ES-I3 (cell line): ENCODE measurements at regions not wholly inside any gene's neighbourhood (a gene's known extent, or its start where the extent isn't known, plus 50 kb on each side); places are given as distances from the start of the nearest gene placed in this dataset.
A peak's percentile ranks its signal among the peaks of the same experiment; 100 is the strongest.
"Not testable (repeated sequence)": the region's sequence is repeated elsewhere in the genome, so short reads cannot be mapped to it uniquely, and the experiment has no call there.

Experiments used
- H3K36me3 ChIP-seq: 2 replicates; pipeline ENCODE4 v1.6.1; 2013; ENCODE audit warnings: mild to moderate bottlenecking, low read length, control low read depth, moderate library complexity; ENCODE audit not compliant: insufficient read depth
- H3K4me1 ChIP-seq: 2 replicates; pipeline ENCODE4 v1.6.1; 2013; ENCODE audit warnings: mild to moderate bottlenecking, control low read depth, low read length; ENCODE audit not compliant: insufficient read depth
- H3K9ac ChIP-seq: 2 replicates; pipeline ENCODE4 v1.6.1; 2013; ENCODE audit warnings: low read depth, mild to moderate bottlenecking, low read length, moderate library complexity
- H3K9me3 ChIP-seq: 2 replicates; pipeline ENCODE4 v1.6.1; 2013; ENCODE audit warnings: mild to moderate bottlenecking, low read length, moderate library complexity; ENCODE audit not compliant: control insufficient read depth, insufficient read depth

DNA sequence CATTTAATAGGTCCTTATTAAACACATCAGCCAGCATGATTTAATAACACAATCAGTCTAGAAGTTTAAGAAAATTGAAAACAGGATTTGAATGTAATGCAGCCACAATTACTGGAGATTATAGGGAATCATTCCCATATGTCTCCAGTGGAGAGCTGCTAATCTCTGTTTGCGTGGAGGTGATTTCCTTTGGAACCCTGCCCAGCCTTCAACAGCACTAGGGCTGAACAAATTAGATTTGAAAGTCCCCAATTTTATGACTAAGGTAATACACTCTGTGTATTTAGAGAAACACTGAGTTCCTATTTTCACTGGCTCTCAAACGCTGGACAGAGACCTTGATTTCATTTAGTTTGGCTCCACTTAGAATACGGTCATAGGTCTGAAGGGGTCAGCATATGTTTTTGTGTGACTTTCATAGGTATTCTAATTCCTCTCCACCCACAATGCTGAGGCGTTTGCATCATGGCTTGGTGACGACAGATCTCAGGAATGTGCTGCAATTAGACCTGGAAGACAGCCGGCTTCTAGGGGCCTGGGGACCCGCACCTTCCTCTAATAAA lies 508.3 kb downstream of the EBF1 start:
- Histone ChIP-seq H3K4me1 (peaks cover 21% of the 10 kb centered on the region), H3K9me3 (no peaks in the 10 kb centered on the region), H3K36me3 (no peaks in the 10 kb centered on the region), H3K9ac (peak overlapping the region; percentile 24; the same call in 1 of the 2 replicates)

DNA sequence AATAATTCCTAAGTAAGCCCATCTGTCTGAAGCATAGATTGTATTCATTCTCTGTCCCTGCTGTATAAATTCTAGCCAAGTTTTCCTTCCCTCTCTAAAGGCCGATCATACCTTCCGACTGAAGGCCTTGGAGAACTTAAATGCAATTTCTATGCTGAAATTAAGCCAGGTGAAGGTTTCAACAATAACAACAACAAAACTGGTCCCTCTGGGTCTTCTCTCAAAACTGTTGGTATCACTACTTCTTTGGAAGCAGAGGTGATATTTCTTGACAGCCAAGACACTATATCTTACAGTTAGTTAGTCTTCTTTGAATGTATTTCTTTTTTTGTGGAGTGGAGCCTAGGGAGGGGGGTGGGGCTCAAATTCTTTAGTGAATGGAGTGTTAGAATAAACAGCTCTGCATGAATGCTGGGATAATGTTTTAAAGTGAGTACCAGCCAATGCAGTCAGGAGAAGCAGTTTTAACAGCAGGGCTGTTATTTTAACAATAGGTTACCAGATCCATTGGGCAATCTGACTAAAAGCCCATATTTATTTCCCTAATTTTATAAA lies 508.9 kb downstream of the EBF1 start:
- H3K36me3 ChIP-seq: no peaks in the 10 kb centered on the region
- no peaks in the 10 kb centered on the region for H3K9me3 ChIP-seq
- no peak overlapping the region for H3K9ac ChIP-seq
- peaks cover 21% of the 10 kb centered on the region for H3K4me1 ChIP-seq

DNA sequence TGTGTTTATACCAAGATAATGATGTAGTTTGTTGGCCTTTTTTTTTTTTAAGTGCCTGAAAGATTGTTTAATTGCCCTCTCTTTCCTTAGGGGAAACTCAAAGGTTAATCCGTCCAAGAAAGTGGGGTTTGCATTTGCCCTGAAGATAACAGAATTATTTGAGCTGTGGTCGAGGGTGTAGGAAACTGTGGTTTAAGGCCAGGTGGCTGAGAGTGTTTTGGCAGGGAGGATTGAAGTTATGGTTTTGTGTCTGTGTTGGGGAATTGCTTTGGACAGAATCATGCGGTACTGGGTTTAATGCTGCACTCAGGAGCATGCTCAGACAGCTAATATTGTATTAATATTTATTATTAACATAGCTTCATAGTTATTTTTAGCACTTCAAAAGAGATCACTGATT lies 509.8 kb downstream of the EBF1 start:
- Histone ChIP-seq H3K4me1 (peaks cover 21% of the 10 kb centered on the region), H3K9ac (no peak overlapping the region), H3K36me3 (no peaks in the 10 kb centered on the region), H3K9me3 (no peaks in the 10 kb centered on the region)

DNA sequence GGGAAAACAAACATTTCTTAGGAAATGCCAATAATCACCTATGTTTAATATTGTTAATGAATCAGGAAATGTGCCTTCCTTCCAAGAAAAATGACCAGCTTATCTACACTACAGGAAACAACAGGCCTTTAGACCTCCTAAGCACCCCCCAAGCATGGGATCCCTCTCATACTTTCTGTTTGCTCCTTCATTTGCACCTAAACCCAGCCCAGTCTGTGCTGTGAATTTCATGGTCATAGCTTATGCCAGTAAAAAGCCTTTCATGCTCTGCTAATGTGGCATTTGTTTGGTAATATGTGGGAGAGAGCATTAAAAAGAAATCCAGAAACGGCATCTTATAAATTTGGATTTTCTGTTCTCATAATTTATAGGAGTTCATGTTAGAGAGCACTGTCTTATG lies 511.1 kb downstream of the EBF1 start:
- H3K36me3 ChIP-seq: no peaks in the 10 kb centered on the region
- H3K4me1 ChIP-seq: peaks cover 21% of the 10 kb centered on the region
- no peaks in the 10 kb centered on the region for H3K9me3 ChIP-seq
- no peak overlapping the region for H3K9ac ChIP-seq

GRCh38 chr5:158586054-158586453 lies 513.7 kb downstream of the EBF1 start:
- H3K9ac ChIP-seq: no peak overlapping the region
- peaks cover 12% of the 10 kb centered on the region; the same call in 1 of the 2 replicates for H3K4me1 ChIP-seq
- H3K36me3 ChIP-seq: no peaks in the 10 kb centered on the region
- H3K9me3 ChIP-seq: no peaks in the 10 kb centered on the region

DNA sequence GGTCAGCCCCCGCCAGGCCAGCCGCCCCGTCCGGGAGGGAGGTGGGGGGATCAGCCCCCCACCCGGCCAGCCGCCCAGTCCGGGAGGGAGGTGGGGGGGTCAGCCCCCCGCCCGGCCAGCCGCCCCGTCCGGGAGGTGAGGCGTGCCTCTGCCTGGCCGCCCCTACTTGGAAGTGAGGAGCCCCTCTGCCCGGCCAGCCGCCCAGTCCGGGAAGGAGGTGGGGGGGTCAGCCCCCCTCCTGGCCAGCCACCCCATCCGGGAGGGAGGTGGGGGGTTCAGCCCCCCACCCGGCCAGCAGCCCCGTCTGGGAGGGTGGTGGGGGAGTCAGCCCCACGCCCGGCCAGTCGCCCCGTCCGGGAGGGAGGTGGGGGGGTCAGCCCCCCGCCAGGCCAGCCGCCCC lies 517.0 kb downstream of the EBF1 start:
- H3K9me3 ChIP-seq, H3K4me1 ChIP-seq, H3K36me3 ChIP-seq, H3K9ac ChIP-seq: not testable (repeated sequence)

GRCh38 chr5:158573829-158574228 lies 525.9 kb downstream of the EBF1 start:
- Histone ChIP-seq H3K9me3 (no peaks in the 10 kb centered on the region), H3K4me1 (0 out of 2 replicates have a peak, but pooled peaks cover 6% of the 10 kb centered on the region), H3K9ac (no peak overlapping the region), H3K36me3 (no peaks in the 10 kb centered on the region)

GRCh38 chr5:158570502-158570901 lies 529.2 kb downstream of the EBF1 start:
- Histone ChIP-seq H3K9ac (no peak overlapping the region), H3K4me1 (0 out of 2 replicates have a peak, but pooled peaks cover 6% of the 10 kb centered on the region), H3K9me3 (0 out of 2 replicates have a peak, but pooled peaks cover 8% of the 10 kb centered on the region), H3K36me3 (no peaks in the 10 kb centered on the region)

GRCh38 chr5:158569534-158569933 lies 530.2 kb downstream of the EBF1 start:
- Histone ChIP-seq H3K9ac (no peak overlapping the region), H3K9me3 (0 out of 2 replicates have a peak, but pooled peaks cover 8% of the 10 kb centered on the region), H3K36me3 (no peaks in the 10 kb centered on the region), H3K4me1 (0 out of 2 replicates have a peak, but pooled peaks cover 6% of the 10 kb centered on the region)

DNA sequence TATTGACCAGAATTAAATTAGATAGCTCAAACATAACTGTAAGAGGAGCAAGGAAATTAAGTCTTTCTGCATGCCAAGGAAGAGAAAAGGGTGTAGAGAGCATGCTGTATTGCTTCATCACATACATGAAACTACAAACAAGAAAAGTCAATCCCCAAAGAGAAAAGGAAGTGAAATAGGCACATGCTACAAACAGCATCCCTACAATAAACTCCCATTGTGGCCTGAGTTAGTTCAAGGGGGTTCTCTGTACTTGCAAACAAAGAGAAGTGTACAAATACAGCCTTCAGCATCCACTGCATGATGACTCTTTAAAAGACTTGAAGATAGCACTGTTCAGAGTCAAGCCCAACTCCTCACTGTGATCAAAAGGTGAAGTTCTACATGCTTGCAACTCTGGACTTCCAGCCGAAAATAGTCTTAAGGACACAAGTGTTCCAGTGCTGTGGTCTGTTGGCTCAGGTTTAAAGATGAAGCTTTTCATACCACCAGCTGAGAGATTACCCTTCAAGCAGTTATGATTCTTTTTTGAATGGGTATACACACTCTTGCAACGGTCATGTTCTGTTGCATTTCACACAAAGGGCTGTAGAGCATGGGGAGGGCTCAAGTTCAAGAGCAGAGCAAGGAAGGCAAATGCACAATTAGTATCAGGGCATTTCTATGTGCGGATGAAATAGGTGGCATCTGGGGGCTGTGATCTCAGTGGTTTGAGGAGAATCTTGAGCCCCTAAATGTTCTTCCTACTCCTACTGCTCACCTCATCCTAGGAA lies 534.5 kb downstream of the EBF1 start:
- 0 out of 2 replicates have a peak, but pooled peaks cover 3% of the 10 kb centered on the region for H3K36me3 ChIP-seq
- 0 out of 2 replicates have a peak, but pooled peaks cover 8% of the 10 kb centered on the region for H3K9me3 ChIP-seq
- no peak overlapping the region for H3K9ac ChIP-seq
- peaks cover 4% of the 10 kb centered on the region; the same call in 1 of the 2 replicates for H3K4me1 ChIP-seq

GRCh38 chr5:158563760-158564390 lies 535.8 kb downstream of the EBF1 start:
- Histone ChIP-seq H3K9ac (no peak overlapping the region), H3K4me1 (no peaks in the 10 kb centered on the region; the same call in 1 of the 2 replicates), H3K9me3 (0 out of 2 replicates have a peak, but pooled peaks cover 8% of the 10 kb centered on the region), H3K36me3 (0 out of 2 replicates have a peak, but pooled peaks cover 3% of the 10 kb centered on the region)

- no peaks in the 10 kb centered on the region; the same call in 1 of the 2 replicates for H3K4me1 ChIP-seq
- H3K36me3 ChIP-seq: 0 out of 2 replicates have a peak, but pooled peaks cover 3% of the 10 kb centered on the region
- no peak overlapping the region for H3K9ac ChIP-seq
- H3K9me3 ChIP-seq: no peaks in the 10 kb centered on the region
These were observed 538.0 kb downstream of the EBF1 start for GRCh38 chr5:158561562-158562190.

- Histone ChIP-seq H3K9ac (no peak overlapping the region), H3K9me3 (no peaks in the 10 kb centered on the region), H3K4me1 (no peaks in the 10 kb centered on the region; the same call in 1 of the 2 replicates), H3K36me3 (0 out of 2 replicates have a peak, but pooled peaks cover 3% of the 10 kb centered on the region)
These were observed 539.5 kb downstream of the EBF1 start for GRCh38 chr5:158560170-158560569.

DNA sequence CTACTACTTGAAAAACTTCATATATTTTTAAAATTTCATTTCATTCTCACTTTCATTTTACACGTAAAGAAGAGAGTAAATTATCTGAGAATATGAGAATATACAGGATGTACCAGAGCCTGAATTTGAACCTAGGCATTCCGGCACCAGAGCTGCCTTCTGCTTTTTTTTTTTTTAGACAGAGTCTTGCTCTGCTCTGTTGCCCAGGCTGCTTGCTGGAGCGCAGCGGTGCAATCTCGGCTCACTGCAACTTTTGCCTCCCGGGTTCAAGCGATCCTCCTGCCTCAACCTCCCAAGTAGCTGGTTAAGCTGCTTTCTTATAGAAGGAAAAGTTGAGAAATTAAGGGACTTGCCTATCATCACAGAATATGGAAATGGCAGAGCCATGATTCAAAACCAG lies 540.1 kb downstream of the EBF1 start:
- no peak overlapping the region for H3K9ac ChIP-seq

More for the DNA sequence above, 540.1 kb downstream of the EBF1 start:
- Histone ChIP-seq H3K4me1 (no peaks in the 10 kb centered on the region; the same call in 1 of the 2 replicates), H3K9me3 (no peaks in the 10 kb centered on the region), H3K36me3 (0 out of 2 replicates have a peak, but pooled peaks cover 3% of the 10 kb centered on the region)
